HepG2 (cell line): ENCODE measurements at regions not wholly inside any gene's neighbourhood (a gene's known extent, or its start where the extent isn't known, plus 50 kb on each side); places are given as distances from the start of the nearest gene placed in this dataset.
A peak's percentile ranks its signal among the peaks of the same experiment; 100 is the strongest.

Source experiments
- CREB1 ChIP-seq, 2 experiments: fragments of 450-650 bp in 1 of 2; IDR thresholded peaks; 2 replicates each; pipeline ENCODE4 v1.6.1; 2016 to 2017; ENCODE audit warnings: control low read depth in 1 of 2, mild to moderate bottlenecking in 1 of 2, missing compliant biosample characterization in 1 of 2, missing genetic modification characterization in 1 of 2
- GTF2F1 ChIP-seq: fragments of 150-350 bp; IDR thresholded peaks from 2 replicates; pipeline ENCODE4 v1.6.1; 2014; ENCODE audit warnings: low read length
- JUN ChIP-seq: sonication (generic); formaldehyde crosslinking; IDR thresholded peaks from 2 replicates; pipeline ENCODE4 v1.4.0; 2020; ENCODE audit warnings: mild to moderate bottlenecking, missing genetic modification reagents
- KLF15 ChIP-seq: sonication (generic); formaldehyde crosslinking; IDR thresholded peaks from 2 replicates; pipeline ENCODE4 v1.8.1; 2023; ENCODE audit warnings: borderline replicate concordance, mild to moderate bottlenecking, inconsistent platforms, missing genetic modification reagents, mixed read lengths
- MAFF ChIP-seq: IDR thresholded peaks from 2 replicates; pipeline ENCODE4 v1.6.1; 2011; ENCODE audit warnings: low read depth, low read length, improper control_type of control experiment
- MYC ChIP-seq: sonication (generic); formaldehyde crosslinking; IDR thresholded peaks from 2 replicates; pipeline ENCODE4 v1.9.0; 2021; ENCODE audit warnings: missing genetic modification reagents, borderline replicate concordance
- NKX3-1 ChIP-seq: sonication (generic); formaldehyde crosslinking; IDR thresholded peaks from 2 replicates; pipeline ENCODE4 v1.5.0; 2020; ENCODE audit warnings: missing genetic modification reagents
- NR2F6 ChIP-seq, 2 experiments: IDR thresholded peaks; 2 replicates each; pipeline ENCODE4 v1.6.1; 2016; ENCODE audit warnings: antibody characterized with exemption in 1 of 2, mild to moderate bottlenecking in 1 of 2
- PAX8 ChIP-seq: sonication (generic); formaldehyde crosslinking; IDR thresholded peaks from 2 replicates; pipeline ENCODE4 v1.8.0; 2022; ENCODE audit warnings: mild to moderate bottlenecking, missing genetic modification reagents, borderline replicate concordance
- PHF8 ChIP-seq: sonication (generic); formaldehyde crosslinking; IDR thresholded peaks from 2 replicates; pipeline ENCODE4 v1.5.0; 2020; ENCODE audit warnings: missing genetic modification reagents
- RXRB ChIP-seq: IDR thresholded peaks from 2 replicates; pipeline ENCODE4 v1.6.1; 2016; ENCODE audit warnings: borderline replicate concordance, missing genetic modification reagents, missing compliant biosample characterization
- SALL1 ChIP-seq: sonication (generic); formaldehyde crosslinking; IDR thresholded peaks from 2 replicates; pipeline ENCODE4 v1.8.0; 2022; ENCODE audit warnings: mild to moderate bottlenecking, missing genetic modification reagents
- SP4 ChIP-seq: sonication (generic); formaldehyde crosslinking; IDR thresholded peaks from 2 replicates; pipeline ENCODE4 v1.8.1; 2023; ENCODE audit warnings: mild to moderate bottlenecking, missing genetic modification reagents
- TAF1 ChIP-seq: sonication (generic); formaldehyde crosslinking; IDR thresholded peaks from 2 replicates; pipeline ENCODE4 v1.4.0; 2020; ENCODE audit warnings: missing genetic modification reagents
- ZKSCAN5 ChIP-seq: sonication (generic); formaldehyde crosslinking; IDR thresholded peaks from 2 replicates; pipeline ENCODE4 v1.5.1; 2020; ENCODE audit warnings: mild to moderate bottlenecking, missing genetic modification reagents
- ZNF652 ChIP-seq: IDR thresholded peaks from 2 replicates; pipeline ENCODE4 v1.6.1; 2016; ENCODE audit warnings: low read depth, borderline replicate concordance
- ZNF775 ChIP-seq: sonication (generic); formaldehyde crosslinking; IDR thresholded peaks from 2 replicates; pipeline ENCODE4 v1.4.0; 2020; ENCODE audit warnings: missing genetic modification reagents, mild to moderate bottlenecking, moderate library complexity, borderline replicate concordance
- TF ChIP-seq, protein P1 (sequence below): sonication (generic); formaldehyde crosslinking; IDR thresholded peaks from 2 replicates; pipeline ENCODE4 v1.5.0; 2020; ENCODE audit warnings: mild to moderate bottlenecking, low read depth, missing genetic modification reagents, borderline replicate concordance
- TF ChIP-seq, protein P2 (sequence below): fragments of 450-650 bp; IDR thresholded peaks from 2 replicates; pipeline ENCODE4 v1.6.1; 2017; ENCODE audit warnings: mild to moderate bottlenecking
- TF ChIP-seq, protein P3 (sequence below): sonication (generic); formaldehyde crosslinking; IDR thresholded peaks from 2 replicates; pipeline ENCODE4 v1.4.0; 2020; ENCODE audit warnings: mild to moderate bottlenecking, missing genetic modification reagents

DNA sequence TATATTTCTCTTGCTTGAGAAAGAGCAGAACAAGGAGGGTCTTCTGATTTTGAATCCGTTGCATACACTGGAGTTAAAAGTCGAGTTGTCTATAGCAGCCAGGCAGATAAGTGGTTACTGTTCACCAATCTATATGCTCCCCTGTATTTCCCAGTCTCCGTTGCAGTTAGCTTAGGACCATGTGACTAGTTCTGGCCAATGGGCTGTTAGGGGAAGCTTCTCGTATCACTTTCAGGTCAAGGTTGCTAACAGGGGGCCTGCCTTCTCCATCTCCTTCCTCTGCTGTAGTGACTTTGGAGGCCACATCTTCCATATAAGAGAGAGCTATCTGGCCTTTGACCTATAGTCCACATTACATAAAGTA, 188.5 kb upstream of the KBTBD8 start (continued):
- TF ChIP-seq NKX3-1 (CRISPR knock-in tag) (no peak), RXRB (CRISPR knock-in tag) (peak; percentile 33; the same call in 1 of the 2 replicates), MYC (CRISPR knock-in tag) (no peak), SP4 (CRISPR knock-in tag) (no peak), ZNF652 (CRISPR knock-in tag) (peak; percentile 68; the same call in 1 of the 2 replicates), MAFF (no peak), CREB1 (IDR thresholded peaks at IDR 0.05) (no peak), CREB1 (CRISPR knock-in tag; IDR thresholded peaks at IDR 0.05) (no peak), ZNF775 (CRISPR knock-in tag) (0 out of 2 replicates have a peak, but pooled peaks have one; percentile 27), TAF1 (CRISPR knock-in tag) (0 out of 2 replicates have a peak, but pooled peaks have one; percentile 12), JUN (CRISPR knock-in tag) (no peak), PHF8 (CRISPR knock-in tag) (0 out of 2 replicates have a peak, but pooled peaks have one; percentile 19), PAX8 (no peak), GTF2F1 (no peak), ZKSCAN5 (CRISPR knock-in tag) (no peak), NR2F6 (IDR thresholded peaks at IDR 0.05) (peak; percentile 83), NR2F6 (CRISPR knock-in tag; IDR thresholded peaks at IDR 0.05) (peak; percentile 72; the same call in 1 of the 2 replicates), KLF15 (CRISPR knock-in tag) (no peak), SALL1 (CRISPR knock-in tag) (peak; percentile 36; the same call in 1 of the 2 replicates)
- TF ChIP-seq, protein P1, sequence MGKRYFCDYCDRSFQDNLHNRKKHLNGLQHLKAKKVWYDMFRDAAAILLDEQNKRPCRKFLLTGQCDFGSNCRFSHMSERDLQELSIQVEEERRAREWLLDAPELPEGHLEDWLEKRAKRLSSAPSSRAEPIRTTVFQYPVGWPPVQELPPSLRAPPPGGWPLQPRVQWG (CRISPR knock-in tag): no peak
- TF ChIP-seq, protein P2, sequence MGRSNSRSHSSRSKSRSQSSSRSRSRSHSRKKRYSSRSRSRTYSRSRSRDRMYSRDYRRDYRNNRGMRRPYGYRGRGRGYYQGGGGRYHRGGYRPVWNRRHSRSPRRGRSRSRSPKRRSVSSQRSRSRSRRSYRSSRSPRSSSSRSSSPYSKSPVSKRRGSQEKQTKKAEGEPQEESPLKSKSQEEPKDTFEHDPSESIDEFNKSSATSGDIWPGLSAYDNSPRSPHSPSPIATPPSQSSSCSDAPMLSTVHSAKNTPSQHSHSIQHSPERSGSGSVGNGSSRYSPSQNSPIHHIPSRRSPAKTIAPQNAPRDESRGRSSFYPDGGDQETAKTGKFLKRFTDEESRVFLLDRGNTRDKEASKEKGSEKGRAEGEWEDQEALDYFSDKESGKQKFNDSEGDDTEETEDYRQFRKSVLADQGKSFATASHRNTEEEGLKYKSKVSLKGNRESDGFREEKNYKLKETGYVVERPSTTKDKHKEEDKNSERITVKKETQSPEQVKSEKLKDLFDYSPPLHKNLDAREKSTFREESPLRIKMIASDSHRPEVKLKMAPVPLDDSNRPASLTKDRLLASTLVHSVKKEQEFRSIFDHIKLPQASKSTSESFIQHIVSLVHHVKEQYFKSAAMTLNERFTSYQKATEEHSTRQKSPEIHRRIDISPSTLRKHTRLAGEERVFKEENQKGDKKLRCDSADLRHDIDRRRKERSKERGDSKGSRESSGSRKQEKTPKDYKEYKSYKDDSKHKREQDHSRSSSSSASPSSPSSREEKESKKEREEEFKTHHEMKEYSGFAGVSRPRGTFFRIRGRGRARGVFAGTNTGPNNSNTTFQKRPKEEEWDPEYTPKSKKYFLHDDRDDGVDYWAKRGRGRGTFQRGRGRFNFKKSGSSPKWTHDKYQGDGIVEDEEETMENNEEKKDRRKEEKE: no peak
- TF ChIP-seq, protein P3, sequence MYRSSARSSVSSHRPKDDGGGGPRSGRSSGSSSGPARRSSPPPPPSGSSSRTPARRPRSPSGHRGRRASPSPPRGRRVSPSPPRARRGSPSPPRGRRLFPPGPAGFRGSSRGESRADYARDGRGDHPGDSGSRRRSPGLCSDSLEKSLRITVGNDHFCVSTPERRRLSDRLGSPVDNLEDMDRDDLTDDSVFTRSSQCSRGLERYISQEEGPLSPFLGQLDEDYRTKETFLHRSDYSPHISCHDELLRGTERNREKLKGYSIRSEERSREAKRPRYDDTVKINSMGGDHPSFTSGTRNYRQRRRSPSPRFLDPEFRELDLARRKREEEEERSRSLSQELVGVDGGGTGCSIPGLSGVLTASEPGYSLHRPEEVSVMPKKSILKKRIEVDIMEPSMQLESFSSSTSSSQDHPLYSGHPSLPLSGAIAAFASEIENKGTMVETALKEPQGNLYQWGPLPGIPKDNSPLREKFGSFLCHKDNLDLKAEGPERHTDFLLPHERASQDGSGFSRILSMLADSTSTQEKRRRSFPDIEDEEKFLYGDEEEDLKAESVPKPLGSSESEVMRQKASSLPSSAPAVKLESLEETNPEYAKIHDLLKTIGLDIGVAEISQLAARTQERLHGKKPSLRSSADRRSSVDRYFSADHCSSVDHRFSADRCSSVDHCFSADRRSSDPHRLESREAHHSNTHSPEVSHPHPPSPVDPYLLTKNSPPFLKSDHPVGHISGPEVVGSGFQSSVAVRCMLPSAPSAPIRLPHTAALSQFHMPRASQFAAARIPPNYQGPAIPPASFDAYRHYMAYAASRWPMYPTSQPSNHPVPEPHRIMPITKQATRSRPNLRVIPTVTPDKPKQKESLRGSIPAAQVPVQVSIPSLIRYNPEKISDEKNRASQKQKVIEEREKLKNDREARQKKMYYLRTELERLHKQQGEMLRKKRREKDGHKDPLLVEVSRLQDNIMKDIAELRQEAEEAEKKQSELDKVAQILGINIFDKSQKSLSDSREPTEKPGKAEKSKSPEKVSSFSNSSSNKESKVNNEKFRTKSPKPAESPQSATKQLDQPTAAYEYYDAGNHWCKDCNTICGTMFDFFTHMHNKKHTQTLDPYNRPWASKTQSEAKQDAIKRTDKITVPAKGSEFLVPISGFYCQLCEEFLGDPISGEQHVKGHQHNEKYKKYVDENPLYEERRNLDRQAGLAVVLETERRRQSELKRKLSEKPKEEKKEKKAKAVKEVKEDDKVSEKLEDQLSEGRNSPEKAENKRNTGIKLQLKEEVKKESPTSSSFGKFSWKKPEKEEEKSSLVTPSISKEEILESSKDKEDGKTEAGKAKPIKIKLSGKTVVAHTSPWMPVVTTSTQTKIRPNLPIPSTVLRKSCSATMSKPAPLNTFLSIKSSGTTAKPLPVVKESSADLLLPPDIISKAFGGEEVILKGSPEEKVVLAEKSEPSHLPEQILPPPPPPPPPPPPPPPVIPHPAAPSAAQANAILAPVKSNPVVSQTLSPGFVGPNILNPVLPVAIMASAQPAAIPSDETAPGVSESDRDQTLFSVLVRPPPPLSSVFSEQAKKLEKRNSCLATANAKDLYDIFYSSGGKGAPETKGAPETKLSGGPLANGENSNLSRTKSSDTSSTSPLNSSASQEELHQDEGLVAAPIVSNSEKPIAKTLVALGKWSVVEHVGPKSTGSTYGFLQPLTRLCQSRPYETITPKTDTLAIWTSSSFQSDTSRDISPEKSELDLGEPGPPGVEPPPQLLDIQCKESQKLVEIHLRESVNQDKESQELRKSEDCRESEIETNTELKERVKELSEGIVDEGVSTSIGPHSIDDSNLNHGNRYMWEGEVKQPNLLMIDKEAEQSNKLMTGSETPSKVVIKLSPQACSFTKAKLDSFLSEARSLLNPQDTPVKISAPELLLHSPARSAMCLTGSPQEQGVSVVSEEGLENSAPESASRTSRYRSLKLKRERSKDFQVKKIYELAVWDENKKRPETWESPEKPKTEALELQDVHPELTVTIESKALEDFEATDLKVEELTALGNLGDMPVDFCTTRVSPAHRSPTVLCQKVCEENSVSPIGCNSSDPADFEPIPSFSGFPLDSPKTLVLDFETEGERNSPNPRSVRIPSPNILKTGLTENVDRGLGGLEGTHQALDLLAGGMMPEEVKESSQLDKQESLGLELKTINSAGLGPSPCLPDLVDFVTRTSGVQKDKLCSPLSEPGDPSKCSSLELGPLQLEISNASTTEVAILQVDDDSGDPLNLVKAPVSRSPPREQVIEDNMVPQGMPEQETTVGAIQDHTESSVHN (CRISPR knock-in tag): no peak
